NOMO-1 (cell line): ENCODE measurements at regions not wholly inside any gene's neighbourhood (a gene's known extent, or its start where the extent isn't known, plus 50 kb on each side); places are given as distances from the start of the nearest gene placed in this dataset.
"Not testable (repeated sequence)": the region's sequence is repeated elsewhere in the genome, so short reads cannot be mapped to it uniquely, and the experiment has no call there.

Experiments
- DNase-seq, 2 experiments: peaks; one replicate each; lab custom pipeline; 2025; ENCODE audit not compliant: unreplicated experiment in 2 of 2; lab: John Stamatoyannopoulos, UW

DNA sequence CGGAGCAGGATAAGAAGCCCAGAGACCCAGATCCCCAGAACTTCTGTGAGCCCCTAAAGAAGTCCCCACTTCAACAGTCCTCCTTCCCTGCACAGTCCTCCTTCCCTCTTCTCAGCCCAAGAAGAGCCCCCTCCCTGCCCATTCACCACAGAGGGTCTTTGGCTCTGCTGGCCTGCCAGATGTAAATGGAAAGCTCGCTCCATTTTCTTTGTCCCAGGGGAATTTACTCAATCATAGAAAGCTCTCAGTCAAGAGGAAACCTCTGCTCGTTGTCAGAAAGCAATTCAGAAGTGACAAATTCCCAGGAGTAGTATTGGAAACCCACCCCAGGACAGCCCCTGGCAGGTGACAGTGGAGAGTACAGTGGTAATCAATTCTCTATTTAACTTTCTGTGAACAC, 105.5 kb upstream of the SMAD3 start:
- DNase-seq: no peak

DNA sequence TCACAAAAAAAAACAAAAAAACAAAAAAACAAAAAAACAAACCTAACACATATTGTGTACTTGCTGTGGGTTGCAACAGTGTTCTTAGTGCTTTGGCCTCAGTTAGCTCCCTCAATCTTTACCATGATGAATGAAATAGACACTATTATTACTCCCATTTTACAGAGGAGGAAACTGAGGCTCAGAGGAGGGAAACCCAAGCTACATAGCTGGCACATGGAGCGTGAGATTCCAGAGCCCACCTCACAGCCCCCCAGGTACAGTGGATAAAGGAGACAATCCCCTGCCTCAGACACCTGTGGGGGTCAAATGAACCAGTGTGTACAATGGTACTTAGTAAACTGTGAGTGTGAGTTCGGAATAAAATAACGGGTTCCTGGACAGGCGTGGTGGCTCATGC, 104.9 kb upstream of the SMAD3 start:
- DNase-seq: no peak

DNA sequence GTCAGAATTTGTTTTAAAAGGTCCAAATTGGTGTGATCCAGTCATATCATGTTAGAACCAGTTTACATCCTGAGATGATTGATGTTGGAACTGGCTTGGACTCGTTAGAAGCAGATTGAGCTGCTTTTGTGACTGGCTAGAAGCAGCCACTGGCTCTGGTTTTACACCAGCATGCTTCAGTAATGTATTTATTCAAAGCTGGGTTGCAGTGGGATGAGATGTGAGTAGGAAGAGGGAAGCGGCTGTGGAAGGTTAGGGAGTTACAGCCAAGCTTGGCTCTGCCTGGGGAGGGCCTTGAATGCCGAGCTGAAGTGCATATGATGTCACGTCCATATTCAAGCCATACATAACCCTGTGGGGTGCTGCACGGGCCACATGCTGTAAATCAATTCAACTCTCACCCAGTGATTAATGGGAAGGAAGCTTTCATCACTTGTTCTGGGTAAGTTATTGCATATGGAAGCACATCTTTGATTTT, 104.0 kb upstream of the SMAD3 start:
- no peak for DNase-seq

DNA sequence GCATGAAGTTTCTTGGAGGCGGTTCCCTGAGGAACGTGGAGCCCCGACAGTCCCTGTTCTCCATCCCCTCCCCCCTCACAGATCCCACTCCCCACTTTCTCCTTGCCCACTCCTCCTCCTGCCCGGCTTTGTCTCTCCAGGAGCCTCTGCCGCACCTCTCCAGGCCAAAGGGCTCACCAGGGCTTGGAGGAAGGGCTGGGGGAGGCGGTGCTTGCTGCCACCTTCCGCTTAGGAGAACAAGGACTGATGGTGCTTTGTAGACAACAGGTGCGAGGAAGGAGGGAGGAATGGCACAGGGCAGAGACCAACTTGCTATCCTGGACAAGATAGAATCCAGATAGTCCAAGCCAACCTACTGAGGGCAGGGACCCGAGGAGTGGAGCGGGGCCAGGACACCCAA, 103.5 kb upstream of the SMAD3 start:
- DNase-seq: no peak

DNA sequence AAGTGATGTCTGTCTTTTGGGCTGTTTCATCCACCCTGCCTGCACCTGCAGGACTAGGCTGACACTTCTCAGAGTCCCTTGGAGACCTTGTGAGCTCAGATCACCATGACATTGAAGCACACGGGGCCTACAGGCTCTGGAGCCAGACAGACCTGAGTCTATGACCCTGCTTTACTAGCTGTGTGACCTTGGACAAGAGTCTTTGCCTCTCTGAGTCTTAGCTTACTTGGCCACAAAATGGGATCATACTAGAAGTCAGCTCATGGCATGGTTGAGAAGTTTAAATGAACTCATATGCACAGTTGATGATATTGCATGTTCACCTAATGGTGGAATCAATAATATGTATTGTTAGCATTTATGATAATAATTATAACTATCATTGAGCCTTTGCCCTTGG, 102.9 kb upstream of the SMAD3 start:
- DNase-seq: no peak

DNA sequence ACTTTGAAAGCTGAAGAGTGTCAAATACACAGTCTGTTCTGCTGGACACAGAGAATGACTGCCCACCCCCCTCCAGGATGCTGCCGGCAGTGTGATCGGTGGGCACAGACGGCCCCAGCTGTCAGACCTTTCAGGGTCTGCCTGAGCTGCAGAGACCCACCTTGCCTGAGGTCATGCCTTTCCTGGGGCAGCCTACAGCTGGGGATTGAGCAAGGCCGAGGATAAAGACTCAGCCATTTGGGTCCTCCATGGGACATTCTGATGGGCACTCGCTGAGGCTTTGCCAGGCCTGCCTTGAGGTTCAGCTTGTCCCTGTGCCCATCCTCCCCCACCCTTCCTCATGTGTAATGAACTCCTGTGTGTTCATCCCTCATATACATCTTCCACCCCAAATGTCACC, 102.3 kb upstream of the SMAD3 start:
- DNase-seq: no peak

- DNase-seq: no peak
Observed at GRCh38 chr15:66963710-66964109, 101.7 kb upstream of the SMAD3 start.

DNA sequence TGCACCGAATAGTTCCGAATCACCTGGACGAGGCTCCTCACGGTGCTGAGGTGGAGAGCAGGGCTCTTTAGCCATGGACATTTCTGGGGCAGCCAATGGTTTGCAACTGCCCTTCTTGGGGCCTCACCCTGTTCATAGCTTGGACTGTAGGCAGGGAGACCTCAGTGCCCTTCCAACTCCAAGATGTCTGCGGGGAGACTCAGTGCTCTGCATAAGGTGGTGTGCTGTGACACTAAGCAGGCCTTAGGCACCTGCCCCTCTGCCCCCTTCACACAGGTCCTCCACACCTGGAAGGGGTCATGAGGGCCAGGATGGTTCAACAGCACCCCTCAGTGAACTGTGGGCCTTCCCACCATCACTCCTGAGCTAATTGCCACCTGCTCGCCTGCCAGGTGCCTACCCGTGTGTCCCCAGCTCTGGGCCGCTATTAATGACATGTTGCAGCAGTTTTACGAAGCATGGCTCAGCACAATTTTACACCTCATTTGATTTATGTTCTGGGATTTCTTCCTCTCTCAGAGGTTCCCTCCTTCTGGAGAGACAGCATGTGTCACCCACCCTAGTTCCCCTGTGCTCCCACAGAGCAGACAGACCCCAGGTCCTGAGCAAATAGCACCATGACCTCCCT, 101.2 kb upstream of the SMAD3 start:
- DNase-seq: no peak

DNA sequence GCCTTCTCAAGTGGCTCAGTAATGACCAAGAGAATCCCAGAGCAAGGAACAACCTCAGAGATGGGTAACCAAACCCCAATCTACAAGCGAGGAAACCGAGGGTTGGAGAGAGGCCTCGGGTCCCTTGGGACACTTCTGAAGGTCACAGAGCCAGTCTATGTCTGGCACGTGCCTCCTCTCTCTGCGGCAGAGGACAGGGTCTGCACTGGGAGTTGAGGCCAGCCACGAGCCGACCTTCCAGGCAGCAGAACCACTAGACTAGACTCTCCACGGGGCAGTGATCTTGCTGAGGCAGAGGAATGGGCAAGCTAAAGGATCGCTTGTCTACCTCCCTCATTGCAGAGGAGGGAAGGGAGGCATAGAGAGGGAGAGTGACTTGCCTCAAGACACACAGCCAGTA, 100.6 kb upstream of the SMAD3 start:
- no peak for DNase-seq

DNA sequence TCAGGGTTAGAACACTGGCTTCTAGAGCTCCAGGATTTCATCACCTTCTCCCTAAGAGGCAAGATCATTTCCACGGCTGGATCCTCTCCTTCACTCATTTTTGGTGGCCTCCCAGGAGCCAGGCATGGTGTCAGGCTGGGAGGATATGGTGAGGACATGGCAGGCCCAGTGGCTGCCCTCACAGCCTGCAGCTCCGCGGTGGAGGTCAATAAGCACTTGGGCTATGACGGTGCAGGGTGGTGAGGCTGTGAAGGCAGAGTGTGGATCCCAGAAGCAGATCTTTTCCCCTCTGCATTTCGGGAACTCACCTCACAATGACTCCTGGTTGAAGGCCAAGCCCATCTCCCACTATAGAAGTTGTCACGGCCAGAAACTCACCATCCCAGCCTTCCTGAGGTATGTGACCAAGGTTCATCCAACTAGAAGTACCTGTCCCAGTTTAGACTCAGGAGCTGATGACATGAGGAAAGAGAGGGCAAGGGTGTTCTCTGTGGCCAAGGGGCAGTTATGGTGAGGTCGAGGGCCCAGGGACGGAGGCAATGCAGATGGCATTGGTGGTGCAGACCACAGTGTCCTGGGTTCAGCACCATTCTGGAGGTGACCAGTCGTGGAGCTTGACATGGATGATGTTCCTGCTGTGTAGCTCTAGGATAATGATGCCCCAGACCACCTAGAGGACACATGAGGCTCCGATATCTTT, 100.1 kb upstream of the SMAD3 start:
- DNase-seq: no peak

DNA sequence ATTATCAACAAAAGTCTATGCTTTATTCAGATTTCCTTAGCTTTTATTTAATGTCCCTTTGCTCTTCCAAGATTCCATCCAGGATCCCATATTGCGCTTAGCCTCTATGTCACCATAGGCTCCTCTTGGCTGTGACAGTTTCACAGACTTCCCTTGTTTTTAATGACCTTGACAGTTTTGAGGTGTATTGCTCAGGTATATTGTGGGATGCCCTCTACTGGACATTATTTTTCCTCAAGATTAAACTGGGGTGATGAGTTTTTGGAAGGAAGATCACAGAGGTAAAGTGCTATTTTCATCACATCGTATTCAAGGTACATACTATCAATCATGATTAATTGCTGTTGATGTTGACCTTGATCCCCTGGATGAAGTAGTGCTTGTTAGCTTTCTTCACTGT, 99.1 kb upstream of the SMAD3 start:
- no peak for DNase-seq

DNA sequence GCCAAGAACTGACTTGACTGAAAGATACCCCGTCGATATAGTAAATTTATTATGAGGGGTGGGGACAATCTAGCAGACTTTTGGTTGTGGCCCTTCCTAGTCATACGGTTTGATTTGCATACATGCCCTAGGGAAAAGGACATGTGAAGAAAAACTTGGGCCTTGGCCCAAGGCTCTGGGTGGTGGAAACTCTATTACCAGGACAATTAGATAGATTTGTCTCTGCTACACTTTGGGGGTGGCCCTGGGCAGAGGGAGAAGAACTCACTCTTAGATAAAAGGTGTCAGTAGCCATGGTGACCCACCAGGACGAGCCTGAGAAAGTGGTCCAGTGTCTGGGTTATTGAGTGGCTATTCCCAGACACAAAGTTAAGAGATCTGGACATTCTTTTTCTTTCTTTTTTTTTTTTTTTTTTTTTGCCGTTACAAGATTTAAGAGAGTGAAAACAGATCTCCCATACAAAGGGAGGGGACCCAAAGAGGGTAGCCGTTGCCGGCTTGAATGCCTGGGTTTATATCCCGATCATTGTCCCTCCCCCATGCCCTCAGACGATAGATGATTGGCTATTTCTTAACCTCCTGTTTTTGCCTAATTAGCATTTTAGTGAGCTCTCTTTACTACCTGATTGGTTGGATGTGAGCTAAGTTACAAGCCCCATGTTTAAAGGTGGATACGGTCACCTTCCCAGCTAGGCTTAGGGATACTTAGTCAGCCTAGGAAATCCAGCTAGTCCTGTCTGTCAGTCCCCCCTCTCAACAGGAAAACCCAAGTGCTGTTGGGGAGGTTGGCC, 96.4 kb upstream of the SMAD3 start:
- DNase-seq: no peak

DNA sequence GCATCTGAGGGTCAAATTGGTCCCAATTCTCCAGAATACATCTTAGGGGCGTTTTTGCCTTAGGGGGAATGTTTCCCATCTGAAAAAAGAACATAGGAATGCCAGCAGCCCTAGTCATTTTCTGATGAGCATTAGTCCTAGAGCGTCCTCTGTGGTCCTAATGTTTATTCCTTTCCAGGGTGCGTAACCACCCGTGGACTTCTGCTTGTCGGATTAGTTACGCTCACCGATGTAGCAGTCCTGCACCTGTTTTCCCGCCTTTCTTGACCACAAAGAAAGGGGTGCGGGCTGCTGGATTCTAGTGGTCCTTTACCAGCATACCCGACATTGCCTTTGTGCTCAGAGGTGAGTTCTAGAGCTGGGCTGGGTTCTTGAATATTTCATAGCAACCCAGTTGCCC, 91.3 kb upstream of the SMAD3 start:
- not testable (repeated sequence) for DNase-seq

DNA sequence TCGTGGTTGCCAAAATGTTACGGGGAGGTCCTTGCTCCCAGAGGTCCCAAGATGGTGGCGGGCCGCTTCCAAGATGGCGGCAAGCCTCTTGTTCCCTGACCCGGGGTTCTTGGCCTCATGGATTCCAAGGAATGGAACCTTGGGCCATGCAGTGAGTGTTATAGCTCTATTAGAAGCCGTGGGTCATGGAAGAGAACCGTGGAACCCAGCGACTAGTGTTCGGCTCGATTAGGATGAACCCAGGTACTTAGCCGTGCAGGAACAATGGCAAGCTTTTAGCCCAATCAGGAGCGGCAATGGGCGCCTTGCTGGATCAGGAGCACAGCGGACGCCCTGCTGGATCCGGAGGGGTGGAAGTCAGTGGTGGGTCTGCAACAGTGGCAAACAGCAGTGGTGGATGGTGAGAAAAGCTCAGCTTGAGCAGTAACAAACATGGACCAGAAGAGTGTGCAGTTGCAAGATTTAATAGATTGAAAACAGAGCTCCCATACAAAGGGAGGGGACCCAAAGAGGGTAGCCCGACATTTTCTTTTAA, 89.2 kb upstream of the SMAD3 start:
- DNase-seq: not testable (repeated sequence)

GRCh38 chr15:66980326-66980725, 85.1 kb upstream of the SMAD3 start:
- not testable (repeated sequence) for DNase-seq

DNA sequence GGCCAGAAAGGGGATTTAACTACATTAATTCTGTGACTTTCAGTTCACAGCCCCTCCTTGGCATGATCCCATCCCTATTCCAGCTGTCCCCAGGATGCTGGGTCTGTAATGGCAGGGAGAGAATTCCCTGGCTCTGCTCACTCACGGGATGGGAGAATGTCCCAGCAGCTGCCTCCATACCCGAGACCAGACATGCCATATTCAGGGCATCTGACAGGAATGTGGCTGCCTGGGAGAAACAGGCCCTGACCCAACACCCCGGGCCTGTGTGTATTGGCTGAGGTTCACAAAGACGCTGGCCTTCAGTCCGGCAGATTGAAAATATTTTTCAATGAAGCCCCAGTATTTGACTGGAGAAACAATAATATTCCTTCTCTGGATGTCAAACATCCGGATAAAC, 83.6 kb upstream of the SMAD3 start:
- no peak for DNase-seq

- no peak for DNase-seq
Observed at GRCh38 chr15:66982250-66982649, 83.2 kb upstream of the SMAD3 start.

- DNase-seq: no peak
Observed at GRCh38 chr15:66982816-66983215, 82.6 kb upstream of the SMAD3 start.

DNA sequence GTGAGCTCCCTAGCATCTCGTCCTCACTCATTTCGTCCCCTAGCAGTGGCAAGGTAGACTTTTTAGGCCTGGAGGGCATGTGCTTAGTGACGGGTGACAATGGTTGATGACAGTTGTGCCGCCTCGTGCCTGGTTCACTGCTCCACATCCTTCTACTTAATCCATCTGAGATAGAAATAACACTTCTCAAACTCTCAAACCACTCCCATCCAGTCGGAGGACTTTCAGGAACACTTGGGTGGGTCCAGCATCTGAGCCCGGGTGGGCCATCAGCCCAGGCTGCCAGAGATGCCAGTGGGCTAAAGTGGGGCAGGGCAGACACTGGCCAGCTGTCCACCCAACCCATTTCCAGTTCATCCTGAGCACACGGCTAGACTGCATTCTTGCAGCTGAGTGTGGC, 79.7 kb upstream of the SMAD3 start:
- no peak for DNase-seq

DNA sequence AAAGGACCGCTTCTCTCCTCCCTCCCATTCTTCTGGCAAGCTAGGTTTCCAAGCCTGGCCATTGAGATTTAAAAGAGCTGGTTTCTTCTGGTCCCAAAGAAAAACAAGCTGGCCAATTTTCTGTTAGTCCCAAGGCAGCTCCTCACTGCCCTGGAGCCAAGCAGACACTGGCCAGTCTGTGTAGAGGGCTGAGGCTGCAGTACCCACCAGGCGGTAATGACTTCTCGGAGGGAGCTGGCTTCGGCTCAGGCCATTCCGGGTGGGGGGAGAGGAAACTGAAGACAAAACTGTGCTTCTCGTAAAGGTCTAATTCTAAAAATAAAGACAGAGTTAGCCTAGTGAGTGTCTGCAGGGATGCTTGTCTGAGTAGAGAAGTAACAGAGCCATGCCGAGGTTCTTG, 78.5 kb upstream of the SMAD3 start:
- no peak for DNase-seq

DNA sequence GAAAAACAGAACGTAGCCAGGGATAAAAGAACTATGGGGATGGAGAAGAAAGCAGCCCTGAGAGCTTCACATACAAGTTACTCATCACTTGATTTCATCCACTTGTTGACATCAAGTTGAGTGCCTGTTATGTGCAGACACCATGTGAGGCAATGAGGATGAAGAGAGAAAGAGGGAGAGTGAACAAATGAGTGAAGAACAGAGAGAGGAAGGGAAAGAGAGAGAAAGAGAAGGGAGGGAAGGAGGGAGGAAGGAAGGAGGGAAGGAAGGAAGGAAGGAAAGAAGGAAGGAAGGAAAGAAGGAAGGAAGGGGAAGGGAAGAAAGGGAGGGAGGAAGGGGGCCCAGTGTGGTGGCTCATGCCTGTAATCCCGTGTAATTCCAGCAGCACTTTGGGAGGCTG, 72.3 kb upstream of the SMAD3 start:
- DNase-seq: no peak
